ENCODE measurements at regions not wholly inside any gene's neighbourhood (a gene's known extent, or its start where the extent isn't known, plus 50 kb on each side); places are given as distances from the start of the nearest gene placed in this dataset.

GRCh38 chr6:115404446-115404845 lies 656.2 kb downstream of the FRK start:
- ATAC-seq (ENCODE audit: insufficient number of reproducible peaks, low FRiP score, low read depth) (no peak), DNase-seq (ENCODE audit: low spot score) (no peak)
- Histone ChIP-seq H3K36me3 (no peaks in the 10 kb centered on the region), H3K4me1 (ENCODE audit: control insufficient read depth in 1 of 2, low read depth in 2 of 2) (no peaks in the 10 kb centered on the region), H3K9me3 (no peaks in the 10 kb centered on the region), H3K4me3 (no peak overlapping the region), H3K27me3 (replicated peaks; ENCODE audit: insufficient read depth) (no peaks in the 10 kb centered on the region), H3K27ac (no peak overlapping the region)
- TF ChIP-seq CTCF (IDR thresholded peaks at IDR 0.05) = no peak

GRCh38 chr6:115398607-115399006 lies 662.1 kb downstream of the FRK start:
- H3K27ac ChIP-seq = no peak overlapping the region
- no peak overlapping the region for H3K4me3 ChIP-seq
- ATAC-seq (ENCODE audit: insufficient number of reproducible peaks, low FRiP score, low read depth) (no peak), DNase-seq (ENCODE audit: low spot score) (no peak)
- no peaks in the 10 kb centered on the region for H3K4me1 ChIP-seq (ENCODE audit: control insufficient read depth in 1 of 2, low read depth in 2 of 2)
- TF ChIP-seq CTCF (IDR thresholded peaks at IDR 0.05) = no peak
- H3K27me3 ChIP-seq (replicated peaks; ENCODE audit: insufficient read depth) = no peaks in the 10 kb centered on the region
- H3K36me3 ChIP-seq = no peaks in the 10 kb centered on the region
- H3K9me3 ChIP-seq = no peaks in the 10 kb centered on the region

- no peaks in the 10 kb centered on the region for H3K4me1 ChIP-seq (ENCODE audit: control insufficient read depth in 1 of 2, low read depth in 2 of 2)
- H3K27ac ChIP-seq = no peak overlapping the region
- H3K9me3 ChIP-seq = peaks cover 5% of the 10 kb centered on the region
- H3K27me3 ChIP-seq (replicated peaks; ENCODE audit: insufficient read depth) = no peaks in the 10 kb centered on the region
- no peaks in the 10 kb centered on the region for H3K36me3 ChIP-seq
- no peak for TF ChIP-seq CTCF (IDR thresholded peaks at IDR 0.05)
- no peak overlapping the region for H3K4me3 ChIP-seq
- ATAC-seq (ENCODE audit: insufficient number of reproducible peaks, low FRiP score, low read depth) (no peak), DNase-seq (ENCODE audit: low spot score) (no peak)
Observed at GRCh38 chr6:115396112-115396906, 664.4 kb downstream of the FRK start.

GRCh38 chr6:115393821-115394220 lies 666.9 kb downstream of the FRK start:
- Histone ChIP-seq H3K4me3 (no peak overlapping the region), H3K27me3 (replicated peaks; ENCODE audit: insufficient read depth) (no peaks in the 10 kb centered on the region), H3K9me3 (peaks cover 5% of the 10 kb centered on the region), H3K4me1 (ENCODE audit: control insufficient read depth in 1 of 2, low read depth in 2 of 2) (no peaks in the 10 kb centered on the region), H3K27ac (no peak overlapping the region), H3K36me3 (no peaks in the 10 kb centered on the region)
- TF ChIP-seq CTCF (IDR thresholded peaks at IDR 0.05) = no peak
- ATAC-seq (ENCODE audit: insufficient number of reproducible peaks, low FRiP score, low read depth) = no peak
- DNase-seq (ENCODE audit: low spot score) = no peak

GRCh38 chr6:115370202-115370601 lies 690.5 kb downstream of the FRK start:
- TF ChIP-seq CTCF (IDR thresholded peaks at IDR 0.05) = no peak
- no peaks in the 10 kb centered on the region for H3K27me3 ChIP-seq (replicated peaks; ENCODE audit: insufficient read depth)
- H3K4me1 ChIP-seq (ENCODE audit: control insufficient read depth in 1 of 2, low read depth in 2 of 2) = no peaks in the 10 kb centered on the region
- DNase-seq (ENCODE audit: low spot score) = no peak
- no peak overlapping the region for H3K27ac ChIP-seq
- H3K36me3 ChIP-seq = no peaks in the 10 kb centered on the region
- no peaks in the 10 kb centered on the region for H3K9me3 ChIP-seq
- ATAC-seq (ENCODE audit: insufficient number of reproducible peaks, low FRiP score, low read depth) = no peak
- H3K4me3 ChIP-seq = no peak overlapping the region

Measured in thoracic aorta (tissue), 2 donors.